ENCODE measurements at regions not wholly inside any gene's neighbourhood (a gene's known extent, or its start where the extent isn't known, plus 50 kb on each side); places are given as distances from the start of the nearest gene placed in this dataset.

GRCh38 chr1:200336101-200336845, 73.6 kb downstream of the ZNF281 start:
- Histone ChIP-seq H3K9me3 (ENCODE audit: control insufficient read depth, insufficient read depth, low read length) (no peaks in the 10 kb centered on the region), H3K9ac (ENCODE audit: low read depth, low read length) (no peak overlapping the region), H3K4me3 (ENCODE audit: low read depth, low read length) (no peak overlapping the region), H3K27me3 (ENCODE audit: control insufficient read depth, insufficient read depth, low read length) (no peaks in the 10 kb centered on the region), H3K36me3 (ENCODE audit: control insufficient read depth, insufficient read depth, low read length) (no peaks in the 10 kb centered on the region), H3K4me1 (ENCODE audit: control insufficient read depth, insufficient read depth, low read length) (peaks cover 26% of the 10 kb centered on the region)

DNA sequence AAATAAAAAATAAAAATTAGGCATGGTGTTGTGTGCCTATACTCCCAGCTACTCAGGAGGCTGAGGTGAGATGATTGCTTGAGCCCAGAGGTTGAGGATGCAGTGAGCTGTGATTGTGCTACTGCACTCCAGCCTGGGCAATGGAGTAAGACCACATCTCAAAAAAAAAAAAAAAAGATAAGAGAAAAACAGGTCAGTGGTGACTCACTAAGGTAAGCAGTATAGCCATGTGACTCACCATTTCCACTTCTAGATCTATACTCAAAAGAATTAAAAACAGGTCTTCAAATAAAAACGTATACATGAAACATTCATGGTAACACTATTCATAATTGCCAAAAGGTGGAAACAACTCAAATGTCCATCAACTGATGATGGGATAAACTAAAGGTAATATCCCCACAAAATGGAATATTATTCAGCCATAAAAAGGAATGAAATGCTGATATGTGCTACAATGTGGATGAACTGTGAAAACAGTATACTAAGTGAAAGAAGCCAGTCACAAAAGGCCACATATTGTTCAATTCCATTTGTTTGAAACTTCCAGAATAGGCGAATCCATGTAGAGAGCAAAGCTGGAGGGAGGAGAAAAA, 75.1 kb downstream of the ZNF281 start:
- Histone ChIP-seq H3K9ac (ENCODE audit: low read depth, low read length) (no peak overlapping the region), H3K4me1 (ENCODE audit: control insufficient read depth, insufficient read depth, low read length) (peaks cover 35% of the 10 kb centered on the region), H3K36me3 (ENCODE audit: control insufficient read depth, insufficient read depth, low read length) (no peaks in the 10 kb centered on the region), H3K4me3 (ENCODE audit: low read depth, low read length) (no peak overlapping the region), H3K9me3 (ENCODE audit: control insufficient read depth, insufficient read depth, low read length) (no peaks in the 10 kb centered on the region), H3K27me3 (ENCODE audit: control insufficient read depth, insufficient read depth, low read length) (no peaks in the 10 kb centered on the region)

- peaks cover 35% of the 10 kb centered on the region for H3K4me1 ChIP-seq (ENCODE audit: control insufficient read depth, insufficient read depth, low read length)
- no peaks in the 10 kb centered on the region for H3K36me3 ChIP-seq (ENCODE audit: control insufficient read depth, insufficient read depth, low read length)
- H3K4me3 ChIP-seq (ENCODE audit: low read depth, low read length) = no peak overlapping the region
- H3K9me3 ChIP-seq (ENCODE audit: control insufficient read depth, insufficient read depth, low read length) = no peaks in the 10 kb centered on the region
- H3K9ac ChIP-seq (ENCODE audit: low read depth, low read length) = no peak overlapping the region
- H3K27me3 ChIP-seq (ENCODE audit: control insufficient read depth, insufficient read depth, low read length) = no peaks in the 10 kb centered on the region
These were observed 76.5 kb downstream of the ZNF281 start for GRCh38 chr1:200333329-200333728.

- Histone ChIP-seq H3K9ac (ENCODE audit: low read depth, low read length) (no peak overlapping the region), H3K9me3 (ENCODE audit: control insufficient read depth, insufficient read depth, low read length) (no peaks in the 10 kb centered on the region), H3K36me3 (ENCODE audit: control insufficient read depth, insufficient read depth, low read length) (no peaks in the 10 kb centered on the region), H3K27me3 (ENCODE audit: control insufficient read depth, insufficient read depth, low read length) (no peaks in the 10 kb centered on the region), H3K4me1 (ENCODE audit: control insufficient read depth, insufficient read depth, low read length) (peaks cover 34% of the 10 kb centered on the region), H3K4me3 (ENCODE audit: low read depth, low read length) (no peak overlapping the region)
These were observed 77.1 kb downstream of the ZNF281 start for GRCh38 chr1:200332716-200333115.

GRCh38 chr1:200330741-200331428, 79.0 kb downstream of the ZNF281 start:
- Histone ChIP-seq H3K9me3 (ENCODE audit: control insufficient read depth, insufficient read depth, low read length) (no peaks in the 10 kb centered on the region), H3K9ac (ENCODE audit: low read depth, low read length) (no peak overlapping the region), H3K4me1 (ENCODE audit: control insufficient read depth, insufficient read depth, low read length) (peaks cover 17% of the 10 kb centered on the region)

GRCh38 chr1:200329208-200329882, 80.5 kb downstream of the ZNF281 start:
- no peaks in the 10 kb centered on the region for H3K36me3 ChIP-seq (ENCODE audit: control insufficient read depth, insufficient read depth, low read length)

More at GRCh38 chr1:200330741-200331428, 79.0 kb downstream of the ZNF281 start:
- Histone ChIP-seq H3K4me3 (ENCODE audit: low read depth, low read length) (no peak overlapping the region), H3K36me3 (ENCODE audit: control insufficient read depth, insufficient read depth, low read length) (no peaks in the 10 kb centered on the region), H3K27me3 (ENCODE audit: control insufficient read depth, insufficient read depth, low read length) (no peaks in the 10 kb centered on the region)

DNA sequence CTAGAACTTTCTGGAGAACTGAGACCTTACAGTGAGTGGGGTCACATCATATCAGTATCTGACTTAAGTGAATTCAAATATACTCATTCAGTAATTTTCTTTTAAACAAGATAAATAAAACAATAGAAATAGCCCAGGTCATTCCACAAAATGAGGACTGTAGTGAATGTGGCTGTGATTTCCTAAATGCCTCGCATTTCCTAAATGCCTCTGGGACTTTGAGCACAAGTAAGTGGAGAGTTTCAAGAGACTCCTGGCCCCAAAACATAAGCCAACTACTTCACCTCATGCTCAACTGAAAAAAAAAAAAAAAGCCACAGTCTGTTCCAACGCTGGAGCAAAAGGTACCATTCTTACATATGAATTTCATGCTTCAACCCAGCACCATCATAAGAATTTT, 81.5 kb downstream of the ZNF281 start:
- Histone ChIP-seq H3K27me3 (ENCODE audit: control insufficient read depth, insufficient read depth, low read length) (no peaks in the 10 kb centered on the region), H3K4me3 (ENCODE audit: low read depth, low read length) (no peak overlapping the region), H3K36me3 (ENCODE audit: control insufficient read depth, insufficient read depth, low read length) (no peaks in the 10 kb centered on the region), H3K9me3 (ENCODE audit: control insufficient read depth, insufficient read depth, low read length) (no peaks in the 10 kb centered on the region), H3K9ac (ENCODE audit: low read depth, low read length) (no peak overlapping the region), H3K4me1 (ENCODE audit: control insufficient read depth, insufficient read depth, low read length) (peaks cover 17% of the 10 kb centered on the region)

More at GRCh38 chr1:200329208-200329882, 80.5 kb downstream of the ZNF281 start:
- peaks cover 17% of the 10 kb centered on the region for H3K4me1 ChIP-seq (ENCODE audit: control insufficient read depth, insufficient read depth, low read length)
- no peaks in the 10 kb centered on the region for H3K27me3 ChIP-seq (ENCODE audit: control insufficient read depth, insufficient read depth, low read length)
- H3K4me3 ChIP-seq (ENCODE audit: low read depth, low read length) = no peak overlapping the region
- no peak overlapping the region for H3K9ac ChIP-seq (ENCODE audit: low read depth, low read length)
- no peaks in the 10 kb centered on the region for H3K9me3 ChIP-seq (ENCODE audit: control insufficient read depth, insufficient read depth, low read length)

DNA sequence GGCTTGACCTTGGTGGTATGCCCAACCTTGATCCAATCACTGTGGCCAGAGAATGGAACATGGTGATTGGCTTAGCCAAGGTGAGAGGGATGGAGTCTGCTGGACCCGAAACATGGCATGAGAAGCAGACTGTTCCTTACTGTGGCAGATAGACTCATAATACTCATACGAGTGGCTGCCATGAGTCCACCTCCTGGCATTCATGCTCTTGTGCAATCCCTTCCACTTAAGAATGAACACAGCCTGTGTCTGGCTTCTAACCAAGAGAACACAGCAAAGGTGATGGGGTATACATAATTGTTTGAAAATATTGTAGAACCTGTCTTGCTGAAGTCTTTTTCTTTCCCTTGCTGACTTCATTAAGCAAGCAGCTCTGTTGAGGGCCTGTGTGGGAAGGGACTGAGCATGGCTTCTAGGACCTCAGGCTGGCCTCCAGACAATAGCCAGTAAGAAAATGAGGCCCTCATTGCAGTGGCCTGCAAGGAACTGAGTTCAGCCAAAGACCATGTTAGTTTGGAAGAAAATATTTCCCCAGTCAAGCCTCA, 85.9 kb downstream of the ZNF281 start:
- H3K4me1 ChIP-seq (ENCODE audit: control insufficient read depth, insufficient read depth, low read length) = no peaks in the 10 kb centered on the region
- H3K27me3 ChIP-seq (ENCODE audit: control insufficient read depth, insufficient read depth, low read length) = no peaks in the 10 kb centered on the region
- no peak overlapping the region for H3K4me3 ChIP-seq (ENCODE audit: low read depth, low read length)
- H3K36me3 ChIP-seq (ENCODE audit: control insufficient read depth, insufficient read depth, low read length) = no peaks in the 10 kb centered on the region
- H3K9me3 ChIP-seq (ENCODE audit: control insufficient read depth, insufficient read depth, low read length) = no peaks in the 10 kb centered on the region
- no peak overlapping the region for H3K9ac ChIP-seq (ENCODE audit: low read depth, low read length)

DNA sequence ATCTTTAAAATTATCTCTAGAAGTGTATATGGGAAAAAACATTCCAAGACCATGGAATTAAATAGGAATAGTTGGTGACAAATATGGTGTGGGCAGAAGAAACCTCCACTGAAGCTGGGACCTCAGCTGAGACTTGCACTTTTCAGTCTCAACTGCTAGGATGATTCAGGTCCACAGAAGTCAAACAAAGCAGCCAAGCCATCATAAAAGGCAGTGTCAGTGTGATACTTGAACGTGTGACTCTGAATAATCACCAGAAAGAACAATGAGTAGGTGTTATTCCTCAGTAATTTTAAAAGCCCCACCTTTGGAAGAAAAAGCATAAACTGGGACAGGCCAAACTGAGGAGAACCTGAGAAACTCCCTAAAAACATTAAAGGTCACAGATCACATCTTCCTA, 90.7 kb downstream of the ZNF281 start:
- no peaks in the 10 kb centered on the region for H3K9me3 ChIP-seq (ENCODE audit: control insufficient read depth, insufficient read depth, low read length)
- H3K36me3 ChIP-seq (ENCODE audit: control insufficient read depth, insufficient read depth, low read length) = no peaks in the 10 kb centered on the region
- H3K4me1 ChIP-seq (ENCODE audit: control insufficient read depth, insufficient read depth, low read length) = peaks cover 5% of the 10 kb centered on the region
- no peaks in the 10 kb centered on the region for H3K27me3 ChIP-seq (ENCODE audit: control insufficient read depth, insufficient read depth, low read length)
- H3K9ac ChIP-seq (ENCODE audit: low read depth, low read length) = no peak overlapping the region
- no peak overlapping the region for H3K4me3 ChIP-seq (ENCODE audit: low read depth, low read length)

DNA sequence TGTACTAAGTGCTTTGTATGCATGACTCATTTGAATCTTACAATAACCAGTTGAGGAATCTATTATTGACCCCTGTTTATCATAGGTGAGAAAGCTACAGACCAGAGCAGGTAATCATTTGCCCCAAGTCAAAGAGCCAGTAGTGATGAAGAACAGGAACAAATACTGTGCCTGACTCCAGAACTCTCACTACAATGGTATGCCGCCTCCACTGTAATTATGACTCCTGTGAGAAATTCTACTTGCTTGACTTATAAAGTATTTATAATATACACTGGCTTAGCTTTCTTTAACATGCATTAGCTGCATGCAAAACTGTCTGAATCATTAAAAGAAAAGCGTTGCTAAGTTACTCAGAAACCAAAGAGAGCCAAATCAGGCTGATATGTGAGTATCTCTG, 92.6 kb downstream of the ZNF281 start:
- H3K9ac ChIP-seq (ENCODE audit: low read depth, low read length) = no peak overlapping the region

GRCh38 chr1:200316148-200316803, 93.6 kb downstream of the ZNF281 start:
- Histone ChIP-seq H3K4me3 (ENCODE audit: low read depth, low read length) (no peak overlapping the region), H3K4me1 (ENCODE audit: control insufficient read depth, insufficient read depth, low read length) (peaks cover 7% of the 10 kb centered on the region), H3K27me3 (ENCODE audit: control insufficient read depth, insufficient read depth, low read length) (no peaks in the 10 kb centered on the region), H3K9ac (ENCODE audit: low read depth, low read length) (no peak overlapping the region), H3K36me3 (ENCODE audit: control insufficient read depth, insufficient read depth, low read length) (no peaks in the 10 kb centered on the region), H3K9me3 (ENCODE audit: control insufficient read depth, insufficient read depth, low read length) (no peaks in the 10 kb centered on the region)

More for the DNA sequence above, 92.6 kb downstream of the ZNF281 start:
- no peaks in the 10 kb centered on the region for H3K9me3 ChIP-seq (ENCODE audit: control insufficient read depth, insufficient read depth, low read length)
- H3K4me1 ChIP-seq (ENCODE audit: control insufficient read depth, insufficient read depth, low read length) = peaks cover 7% of the 10 kb centered on the region
- no peak overlapping the region for H3K4me3 ChIP-seq (ENCODE audit: low read depth, low read length)
- H3K27me3 ChIP-seq (ENCODE audit: control insufficient read depth, insufficient read depth, low read length) = no peaks in the 10 kb centered on the region
- H3K36me3 ChIP-seq (ENCODE audit: control insufficient read depth, insufficient read depth, low read length) = no peaks in the 10 kb centered on the region
